GM23338 (cell line): ENCODE measurements at regions not wholly inside any gene's neighbourhood (a gene's known extent, or its start where the extent isn't known, plus 50 kb on each side); places are given as distances from the start of the nearest gene placed in this dataset.

Source experiments
- EZH2 ChIP-seq: fragments of 200-600 bp; sonication (generic); IDR thresholded peaks from one replicate; pipeline ENCODE4 v1.8.0; 2017; ENCODE audit warnings: antibody characterized with exemption, mild to moderate bottlenecking, low read depth; ENCODE audit not compliant: unreplicated experiment
- EZH2phosphoT487 ChIP-seq: fragments of 200-600 bp; sonication (generic); IDR thresholded peaks from one replicate; pipeline ENCODE4 v1.8.1; 2018; ENCODE audit warnings: antibody characterized with exemption; ENCODE audit not compliant: unreplicated experiment
- JUNB ChIP-seq: IDR thresholded peaks from one replicate; pipeline ENCODE4 v1.6.1; 2016; ENCODE audit warnings: antibody characterized with exemption; ENCODE audit not compliant: unreplicated experiment
- TF ChIP-seq, protein P1 (sequence below), 2 experiments: fragments of 200-600 bp in 1 of 2; sonication (generic) in 1 of 2; conservative IDR thresholded peaks; 2 replicates each; pipeline versions ENCODE4 v1.5.1 to v1.6.1; 2016 to 2017; ENCODE audit warnings: antibody characterized with exemption in 2 of 2, low read depth in 2 of 2, mild to moderate bottlenecking in 2 of 2, moderate library complexity in 1 of 2
- TF ChIP-seq, protein P2 (sequence below): IDR thresholded peaks from one replicate; pipeline ENCODE4 v1.6.1; 2018; ENCODE audit warnings: antibody characterized with exemption; ENCODE audit not compliant: unreplicated experiment
- TF ChIP-seq, protein P3 (sequence below): IDR thresholded peaks from 2 replicates; pipeline ENCODE4 v1.6.1; 2016; ENCODE audit warnings: antibody characterized with exemption

DNA sequence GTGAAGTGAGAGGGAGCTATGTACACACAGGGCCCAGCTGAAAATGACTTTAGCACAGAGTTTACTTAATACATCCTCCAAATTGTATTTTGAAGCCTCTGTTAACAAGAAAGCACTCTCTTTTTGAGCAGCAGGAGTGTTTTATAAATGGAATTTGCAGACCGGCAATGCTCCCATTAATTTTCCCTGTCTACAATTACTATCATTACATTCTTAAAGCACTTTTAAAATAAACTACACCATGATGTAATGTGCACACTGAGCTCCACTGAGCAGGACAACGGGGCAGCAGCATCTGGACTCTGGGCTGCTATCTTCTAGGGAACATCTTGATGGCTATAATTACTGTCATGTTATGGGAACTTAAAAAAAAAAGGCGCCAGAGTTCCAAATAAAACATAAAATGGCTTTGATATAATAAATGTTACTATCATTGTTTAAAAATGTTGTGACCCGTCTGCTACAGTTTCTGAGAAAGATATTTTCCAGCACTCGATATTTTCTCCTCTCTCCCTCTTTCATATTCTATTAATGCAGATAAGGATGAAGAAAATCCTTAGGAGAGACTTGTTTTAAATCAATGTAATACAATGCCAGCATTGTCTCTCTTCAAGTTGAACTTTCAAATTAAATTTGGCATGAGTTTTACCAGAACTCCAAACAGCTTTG lies 150.9 kb downstream of the HLX start:
- TF ChIP-seq, protein P1, sequence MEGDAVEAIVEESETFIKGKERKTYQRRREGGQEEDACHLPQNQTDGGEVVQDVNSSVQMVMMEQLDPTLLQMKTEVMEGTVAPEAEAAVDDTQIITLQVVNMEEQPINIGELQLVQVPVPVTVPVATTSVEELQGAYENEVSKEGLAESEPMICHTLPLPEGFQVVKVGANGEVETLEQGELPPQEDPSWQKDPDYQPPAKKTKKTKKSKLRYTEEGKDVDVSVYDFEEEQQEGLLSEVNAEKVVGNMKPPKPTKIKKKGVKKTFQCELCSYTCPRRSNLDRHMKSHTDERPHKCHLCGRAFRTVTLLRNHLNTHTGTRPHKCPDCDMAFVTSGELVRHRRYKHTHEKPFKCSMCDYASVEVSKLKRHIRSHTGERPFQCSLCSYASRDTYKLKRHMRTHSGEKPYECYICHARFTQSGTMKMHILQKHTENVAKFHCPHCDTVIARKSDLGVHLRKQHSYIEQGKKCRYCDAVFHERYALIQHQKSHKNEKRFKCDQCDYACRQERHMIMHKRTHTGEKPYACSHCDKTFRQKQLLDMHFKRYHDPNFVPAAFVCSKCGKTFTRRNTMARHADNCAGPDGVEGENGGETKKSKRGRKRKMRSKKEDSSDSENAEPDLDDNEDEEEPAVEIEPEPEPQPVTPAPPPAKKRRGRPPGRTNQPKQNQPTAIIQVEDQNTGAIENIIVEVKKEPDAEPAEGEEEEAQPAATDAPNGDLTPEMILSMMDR (conservative IDR thresholded peaks at IDR 0.05; ENCODE audit: low read depth in 2 of 2) = no peak
- TF ChIP-seq, protein P2, sequence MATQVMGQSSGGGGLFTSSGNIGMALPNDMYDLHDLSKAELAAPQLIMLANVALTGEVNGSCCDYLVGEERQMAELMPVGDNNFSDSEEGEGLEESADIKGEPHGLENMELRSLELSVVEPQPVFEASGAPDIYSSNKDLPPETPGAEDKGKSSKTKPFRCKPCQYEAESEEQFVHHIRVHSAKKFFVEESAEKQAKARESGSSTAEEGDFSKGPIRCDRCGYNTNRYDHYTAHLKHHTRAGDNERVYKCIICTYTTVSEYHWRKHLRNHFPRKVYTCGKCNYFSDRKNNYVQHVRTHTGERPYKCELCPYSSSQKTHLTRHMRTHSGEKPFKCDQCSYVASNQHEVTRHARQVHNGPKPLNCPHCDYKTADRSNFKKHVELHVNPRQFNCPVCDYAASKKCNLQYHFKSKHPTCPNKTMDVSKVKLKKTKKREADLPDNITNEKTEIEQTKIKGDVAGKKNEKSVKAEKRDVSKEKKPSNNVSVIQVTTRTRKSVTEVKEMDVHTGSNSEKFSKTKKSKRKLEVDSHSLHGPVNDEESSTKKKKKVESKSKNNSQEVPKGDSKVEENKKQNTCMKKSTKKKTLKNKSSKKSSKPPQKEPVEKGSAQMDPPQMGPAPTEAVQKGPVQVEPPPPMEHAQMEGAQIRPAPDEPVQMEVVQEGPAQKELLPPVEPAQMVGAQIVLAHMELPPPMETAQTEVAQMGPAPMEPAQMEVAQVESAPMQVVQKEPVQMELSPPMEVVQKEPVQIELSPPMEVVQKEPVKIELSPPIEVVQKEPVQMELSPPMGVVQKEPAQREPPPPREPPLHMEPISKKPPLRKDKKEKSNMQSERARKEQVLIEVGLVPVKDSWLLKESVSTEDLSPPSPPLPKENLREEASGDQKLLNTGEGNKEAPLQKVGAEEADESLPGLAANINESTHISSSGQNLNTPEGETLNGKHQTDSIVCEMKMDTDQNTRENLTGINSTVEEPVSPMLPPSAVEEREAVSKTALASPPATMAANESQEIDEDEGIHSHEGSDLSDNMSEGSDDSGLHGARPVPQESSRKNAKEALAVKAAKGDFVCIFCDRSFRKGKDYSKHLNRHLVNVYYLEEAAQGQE = no peak
- TF ChIP-seq, protein P3, sequence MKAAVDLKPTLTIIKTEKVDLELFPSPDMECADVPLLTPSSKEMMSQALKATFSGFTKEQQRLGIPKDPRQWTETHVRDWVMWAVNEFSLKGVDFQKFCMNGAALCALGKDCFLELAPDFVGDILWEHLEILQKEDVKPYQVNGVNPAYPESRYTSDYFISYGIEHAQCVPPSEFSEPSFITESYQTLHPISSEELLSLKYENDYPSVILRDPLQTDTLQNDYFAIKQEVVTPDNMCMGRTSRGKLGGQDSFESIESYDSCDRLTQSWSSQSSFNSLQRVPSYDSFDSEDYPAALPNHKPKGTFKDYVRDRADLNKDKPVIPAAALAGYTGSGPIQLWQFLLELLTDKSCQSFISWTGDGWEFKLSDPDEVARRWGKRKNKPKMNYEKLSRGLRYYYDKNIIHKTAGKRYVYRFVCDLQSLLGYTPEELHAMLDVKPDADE = no peak
- TF ChIP-seq EZH2phosphoT487 = no peak
- TF ChIP-seq EZH2 = no peak
- no peak for TF ChIP-seq JUNB
